H1 (cell line): ENCODE measurements at regions not wholly inside any gene's neighbourhood (a gene's known extent, or its start where the extent isn't known, plus 50 kb on each side); places are given as distances from the start of the nearest gene placed in this dataset.

Source experiments
- CTCF ChIA-PET: fragments of 300-600 bp; sonication (Branson Sonifier 250); formaldehyde crosslinking; loops from one replicate; lab custom pipeline; 2021; ENCODE audit not compliant: partially characterized antibody; lab: Charles Lee
- POLR2A ChIA-PET: fragments of 300-600 bp; sonication (Branson Sonifier 250); formaldehyde crosslinking; loops from one replicate; lab custom pipeline; 2021; ENCODE audit warnings: inconsistent platforms; ENCODE audit not compliant: partially characterized antibody; lab: Charles Lee
- DNase-seq, 2 experiments: peaks; one replicate each; pipeline versions ENCODE4 v3.0.0 to v3.0.0-alpha.2; 2010 to 2022; ENCODE audit warnings: low spot score in 2 of 2, low read depth in 1 of 2, mixed read lengths in 1 of 2
- FAIRE-seq: peaks from 2 replicates; lab custom pipeline; 2011; peaks lifted over from hg19 to GRCh38; lab: Jason Lieb, UNC
- H2AFZ ChIP-seq: 2 replicates; pipeline ENCODE4 v1.8.1; 2012; ENCODE audit warnings: low read length, inconsistent platforms
- H2AK5ac ChIP-seq: 2 replicates; pipeline ENCODE4 v1.6.1; 2013; ENCODE audit warnings: low read depth, low read length
- H2BK120ac ChIP-seq: replicated peaks from 2 replicates; pipeline ENCODE3; 2013; ENCODE audit warnings: low read depth, low read length, inconsistent platforms
- H2BK12ac ChIP-seq: 2 replicates; pipeline ENCODE4 v1.6.1; 2013; ENCODE audit warnings: low read depth, low read length
- H2BK15ac ChIP-seq: 2 replicates; pipeline ENCODE4 v1.6.1; 2013; ENCODE audit warnings: low read length
- H2BK20ac ChIP-seq: 2 replicates; pipeline ENCODE4 v1.6.1; 2013; ENCODE audit warnings: low read length
- H2BK5ac ChIP-seq: 2 replicates; pipeline ENCODE4 v1.6.1; 2013; ENCODE audit warnings: low read depth, low read length
- H3K14ac ChIP-seq: 2 replicates; pipeline ENCODE4 v1.6.1; 2013; ENCODE audit warnings: inconsistent platforms; ENCODE audit not compliant: insufficient read length
- H3K18ac ChIP-seq: 2 replicates; pipeline ENCODE4 v1.6.1; 2013; ENCODE audit warnings: low read length; ENCODE audit errors: extremely low read depth
- H3K23ac ChIP-seq: 2 replicates; pipeline ENCODE4 v1.6.1; 2013; ENCODE audit warnings: inconsistent platforms; ENCODE audit not compliant: insufficient read length
- H3K23me2 ChIP-seq: 2 replicates; pipeline ENCODE4 v1.6.1; 2013; ENCODE audit warnings: low read depth, low read length
- H3K27ac ChIP-seq: 2 replicates; pipeline ENCODE4 v1.6.1; 2011; ENCODE audit warnings: low read depth, low read length, inconsistent platforms
- H3K27me3 ChIP-seq, 4 experiments: replicated peaks in 1 of 4; 1 replicate in 1 of 4; 2 replicates in 3 of 4; pipeline versions ENCODE4 v1.6.1 to v1.8.1; 2011 to 2013; ENCODE audit warnings: low read length in 3 of 4, mild to moderate bottlenecking in 3 of 4, inconsistent platforms in 2 of 4, mixed read lengths in 2 of 4, moderate library complexity in 1 of 4; ENCODE audit not compliant: control insufficient read depth in 3 of 4, insufficient read depth in 3 of 4; ENCODE audit errors: extremely low read depth in 1 of 4
- H3K36me3 ChIP-seq, 4 experiments: 2 replicates each; pipeline versions ENCODE4 v1.6.1 to v1.8.1; 2011 to 2013; ENCODE audit warnings: mild to moderate bottlenecking in 4 of 4, low read length in 3 of 4, moderate library complexity in 2 of 4, control low read depth in 1 of 4, inconsistent platforms in 1 of 4; ENCODE audit not compliant: insufficient read depth in 4 of 4, control insufficient read depth in 2 of 4
- H3K4ac ChIP-seq: replicated peaks from 2 replicates; pipeline ENCODE3; 2013; ENCODE audit warnings: low read length, low read depth, mixed read lengths, inconsistent platforms; ENCODE audit not compliant: insufficient read length
- H3K4me1 ChIP-seq, 4 experiments: replicated peaks in 1 of 4; 1 replicate in 1 of 4; 2 replicates in 3 of 4; pipeline versions ENCODE4 v1.6.1 to v1.8.1; 2011 to 2013; ENCODE audit warnings: low read length in 3 of 4, inconsistent platforms in 2 of 4, mixed read lengths in 1 of 4; ENCODE audit not compliant: insufficient read depth in 4 of 4, control insufficient read depth in 3 of 4
- H3K4me2 ChIP-seq, 2 experiments: 2 replicates each; pipeline versions ENCODE4 v1.6.1 to v1.8.1; 2011 to 2013; ENCODE audit warnings: low read depth in 2 of 2, low read length in 2 of 2, control low read depth in 1 of 2, inconsistent platforms in 1 of 2, mild to moderate bottlenecking in 1 of 2; ENCODE audit not compliant: insufficient read depth in 1 of 2
- H3K4me3 ChIP-seq, 4 experiments: fragments of 200-600, 300-600 bp in 1 of 4; sonication (generic), shearing (Covaris generic), sonication (Bioruptor Twin) in 1 of 4; 2 replicates each; pipeline versions ENCODE4 v1.5.1 to v1.8.1; 2011 to 2016; ENCODE audit warnings: low read length in 4 of 4, low read depth in 3 of 4, control low read depth in 2 of 4, inconsistent platforms in 2 of 4, mild to moderate bottlenecking in 2 of 4, mixed read lengths in 1 of 4, moderate library complexity in 1 of 4; ENCODE audit not compliant: insufficient read depth in 2 of 4; ENCODE audit errors: extremely low read depth in 1 of 4
- H3K56ac ChIP-seq: replicated peaks from 2 replicates; pipeline ENCODE3; 2013; ENCODE audit warnings: low read depth, mild to moderate bottlenecking, mixed read lengths, low read length, inconsistent platforms; ENCODE audit not compliant: insufficient read length
- H3K79me1 ChIP-seq: 2 replicates; pipeline ENCODE4 v1.6.1; 2013; ENCODE audit warnings: low read depth, low read length, control low read depth
- H3K79me2 ChIP-seq, 2 experiments: 2 replicates each; pipeline versions ENCODE4 v1.6.1 to v1.8.1; 2012 to 2013; ENCODE audit warnings: low read length in 2 of 2, mild to moderate bottlenecking in 2 of 2, inconsistent platforms in 1 of 2; ENCODE audit not compliant: insufficient read depth in 2 of 2, control insufficient read depth in 1 of 2
- H3K9ac ChIP-seq, 4 experiments: replicated peaks in 1 of 4; 1 replicate in 1 of 4; 2 replicates in 3 of 4; pipeline versions ENCODE4 v1.6.1 to v1.8.1; 2011 to 2013; ENCODE audit warnings: low read depth in 3 of 4, low read length in 3 of 4, control low read depth in 2 of 4, mild to moderate bottlenecking in 2 of 4, moderate library complexity in 2 of 4, inconsistent platforms in 1 of 4; ENCODE audit errors: extremely low read depth in 1 of 4
- H3K9me3 ChIP-seq, 2 experiments: 2 replicates each; pipeline versions ENCODE4 v1.6.1 to v1.8.1; 2012 to 2013; ENCODE audit warnings: mild to moderate bottlenecking in 2 of 2, moderate library complexity in 2 of 2, control low read depth in 1 of 2, inconsistent platforms in 1 of 2, low read depth in 1 of 2, low read length in 1 of 2, mixed read lengths in 1 of 2; ENCODE audit not compliant: insufficient read depth in 2 of 2
- H4K20me1 ChIP-seq, 2 experiments: replicated peaks in 1 of 2; 2 replicates each; pipeline versions ENCODE3 to v1.8.1; 2011 to 2013; ENCODE audit warnings: inconsistent platforms in 2 of 2, low read length in 2 of 2, mild to moderate bottlenecking in 1 of 2; ENCODE audit not compliant: insufficient read depth in 2 of 2, control insufficient read depth in 1 of 2
- H4K5ac ChIP-seq: 2 replicates; pipeline ENCODE4 v1.6.1; 2013; ENCODE audit warnings: low read length, low read depth, mixed read lengths, inconsistent platforms; ENCODE audit not compliant: insufficient read length
- H4K8ac ChIP-seq: 2 replicates; pipeline ENCODE4 v1.8.0; 2013; ENCODE audit warnings: mild to moderate bottlenecking, moderate library complexity, low read length, inconsistent platforms; ENCODE audit not compliant: insufficient read depth; ENCODE audit errors: extremely low read depth
- H4K91ac ChIP-seq: replicated peaks from 2 replicates; pipeline ENCODE3; 2013; ENCODE audit warnings: low read length, mixed read lengths, inconsistent platforms; ENCODE audit not compliant: insufficient read length
- EGR1 ChIP-seq: IDR thresholded peaks from 2 replicates; pipeline ENCODE4 v1.6.1; 2011; ENCODE audit warnings: low read depth, low read length, borderline replicate concordance
- EP300 ChIP-seq, 2 experiments: IDR thresholded peaks; 1 replicate in 1 of 2; 2 replicates in 1 of 2; pipeline ENCODE4 v1.6.1; 2011 to 2012; ENCODE audit warnings: low read depth in 2 of 2, low read length in 2 of 2, mild to moderate bottlenecking in 2 of 2, borderline replicate concordance in 1 of 2, inconsistent platforms in 1 of 2, moderate library complexity in 1 of 2
- GTF2F1 ChIP-seq: IDR thresholded peaks from 2 replicates; pipeline ENCODE4 v1.6.1; 2012; ENCODE audit warnings: low read depth, low read length, improper control_type of control experiment, borderline replicate concordance
- HDAC2 ChIP-seq, 2 experiments: fragments of 300-600 bp in 1 of 2; sonication (generic) in 1 of 2; IDR thresholded peaks; 2 replicates each; pipeline ENCODE4 v1.6.1; 2011 to 2012; ENCODE audit warnings: low read depth in 2 of 2, low read length in 2 of 2, mild to moderate bottlenecking in 2 of 2, moderate library complexity in 2 of 2, borderline replicate concordance in 1 of 2, inconsistent platforms in 1 of 2
- PHF8 ChIP-seq: fragments of 200-600 bp; sonication (generic); conservative IDR thresholded peaks from 2 replicates; pipeline ENCODE4 v1.7.1; 2012; ENCODE audit warnings: low read depth, mild to moderate bottlenecking, inconsistent platforms, low read length, moderate library complexity
- RBBP5 ChIP-seq: IDR thresholded peaks from 2 replicates; pipeline ENCODE4 v1.7.1; 2012; ENCODE audit warnings: low read depth, mild to moderate bottlenecking, inconsistent platforms, low read length, moderate library complexity, borderline replicate concordance
- SP1 ChIP-seq: IDR thresholded peaks from 2 replicates; pipeline ENCODE4 v1.6.1; 2011; ENCODE audit warnings: low read depth, low read length
- TBP ChIP-seq: IDR thresholded peaks from 2 replicates; pipeline ENCODE4 v1.6.1; 2011; ENCODE audit warnings: low read depth, low read length, improper control_type of control experiment
- USF2 ChIP-seq: IDR thresholded peaks from 2 replicates; pipeline ENCODE4 v1.6.1; 2011; ENCODE audit warnings: low read length, improper control_type of control experiment
- WGBS, 2 experiments: shearing (Covaris generic) in 1 of 2; methylation state at CpG; one replicate each; pipeline versions ENCODE4 v1.1.6 to v1.1.7; 2013 to 2015; ENCODE audit warnings: low lambda C conversion rate in 2 of 2, mixed read lengths in 2 of 2, inconsistent platforms in 1 of 2, low coverage in 1 of 2, missing lambda C conversion rate in 1 of 2; ENCODE audit not compliant: insufficient replicate concordance in 2 of 2, insufficient coverage in 1 of 2, insufficient read length in 1 of 2; ENCODE audit errors: extremely low coverage in 1 of 2, missing lambda C conversion rate in 1 of 2; 5-methylcytosine and 5-hydroxymethylcytosine counted together

DNA sequence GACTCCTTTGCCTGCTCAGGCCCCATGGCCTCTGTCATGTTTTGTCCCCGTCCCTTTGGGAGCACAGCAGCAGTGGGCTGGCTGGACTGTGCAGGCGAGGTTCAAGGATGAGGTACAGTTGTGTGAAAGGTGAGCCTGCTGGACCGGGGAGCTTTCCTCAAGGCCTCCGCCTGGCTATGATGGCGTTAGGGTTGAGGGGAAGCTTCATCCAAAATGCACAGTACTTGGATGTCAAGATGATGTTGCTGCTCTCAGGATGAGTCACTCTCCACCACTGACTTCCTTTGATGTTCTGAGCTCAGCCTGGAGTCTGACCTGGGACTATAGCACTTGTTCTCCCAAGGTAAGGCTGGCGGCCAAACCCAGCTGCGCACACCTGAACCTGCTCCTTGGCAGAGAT is 152.7 kb upstream of the SHH start:
- no peak overlapping the region for H3K4me3 ChIP-seq
- no peaks in the 10 kb centered on the region; the same call in 1 of the 2 replicates for H3K79me1 ChIP-seq
- no peaks in the 10 kb centered on the region for H3K4me1 ChIP-seq
- no peak overlapping the region for H3K9ac ChIP-seq
- ChIA-PET CTCF (interaction anchor here (1.8 kb wide), 1 partner anchor 149 kb away, joined by 4 read pairs; no protein-coding TSS in a partner anchor), POLR2A (no interaction called here)
- H3K23ac ChIP-seq: no peak overlapping the region
- no peak overlapping the region for H3K18ac ChIP-seq
- H3K56ac ChIP-seq: no peak overlapping the region
- H2BK20ac ChIP-seq: no peak overlapping the region
- H2BK15ac ChIP-seq: no peak overlapping the region
- no peak overlapping the region for H4K8ac ChIP-seq
- no peak overlapping the region for H4K91ac ChIP-seq
- no peak overlapping the region for H3K4ac ChIP-seq
- FAIRE-seq: no peak
- no peak overlapping the region for H2AFZ ChIP-seq
- H4K20me1 ChIP-seq: no peaks in the 10 kb centered on the region
- H2AK5ac ChIP-seq: no peak overlapping the region
- no peak overlapping the region for H2BK5ac ChIP-seq
- no peak for DNase-seq
- no peaks in the 10 kb centered on the region for H3K23me2 ChIP-seq
- no peaks in the 10 kb centered on the region for H3K36me3 ChIP-seq
- no peak overlapping the region for H2BK12ac ChIP-seq
- H3K9me3 ChIP-seq: no peaks in the 10 kb centered on the region
- H3K27ac ChIP-seq: no peak overlapping the region
- 91% methylated on average over 7 of the region's 7 CpGs; no CpG with 5 or more reads in 1 of the 2 experiments for WGBS, 2 experiments
- no peaks in the 10 kb centered on the region for H3K79me2 ChIP-seq
- no peak overlapping the region for H4K5ac ChIP-seq
- no peak overlapping the region for H3K14ac ChIP-seq
- no peak overlapping the region for H3K4me2 ChIP-seq
- no peaks in the 10 kb centered on the region for H3K27me3 ChIP-seq
- H2BK120ac ChIP-seq: no peak overlapping the region
- TF ChIP-seq PHF8 (no peak), GTF2F1 (no peak), RBBP5 (no peak), TBP (no peak), SP1 (no peak), USF2 (no peak), EP300 (IDR thresholded peaks at IDR 0.05; ENCODE audit: borderline replicate concordance in 1 of 2, low read depth in 2 of 2, low read length in 2 of 2) (no peak), EGR1 (no peak), HDAC2 (IDR thresholded peaks at IDR 0.05; ENCODE audit: borderline replicate concordance in 1 of 2, low read depth in 2 of 2, low read length in 2 of 2) (no peak)
